Sigmoid colon (tissue), 6 donors: ENCODE measurements at regions not wholly inside any gene's neighbourhood (a gene's known extent, or its start where the extent isn't known, plus 50 kb on each side); places are given as distances from the start of the nearest gene placed in this dataset.
"Not testable (repeated sequence)": the region's sequence is repeated elsewhere in the genome, so short reads cannot be mapped to it uniquely, and the experiment has no call there.

ENCODE experiments used
- DNase-seq: peaks from one replicate; pipeline ENCODE4 v3.0.0-alpha.2; 2019
- H3K27ac ChIP-seq, 4 donors: fragments of 200-600 bp; sonication (generic); one replicate each; pipeline ENCODE4 v1.5.1; 2016 to 2019; ENCODE audit warnings: mild to moderate bottlenecking in 1 of 4
- H3K27me3 ChIP-seq, 3 donors: fragments of 200-600 bp; sonication (generic); one replicate each; pipeline ENCODE4 v1.5.1; 2019; ENCODE audit warnings: mild to moderate bottlenecking in 1 of 3
- H3K36me3 ChIP-seq, 4 donors: fragments of 200-600 bp; sonication (generic); one replicate each; pipeline ENCODE4 v1.5.1; 2016 to 2019
- H3K4me1 ChIP-seq, 4 donors: fragments of 200-600 bp; sonication (generic); one replicate each; pipeline ENCODE4 v1.5.1; 2017 to 2019
- H3K4me3 ChIP-seq, 4 donors: fragments of 200-600 bp; sonication (generic); one replicate each; pipeline ENCODE4 v1.5.1; 2017 to 2019; ENCODE audit warnings: mild to moderate bottlenecking in 2 of 4, moderate library complexity in 1 of 4
- H3K9me3 ChIP-seq, 4 donors: fragments of 200-600 bp in 3 of 4; sonication (generic) in 3 of 4; one replicate each; pipeline versions ENCODE4 v1.5.1 to v1.6.1; 2013 to 2019
- EP300 ChIP-seq, 4 donors: sonication (generic); formaldehyde crosslinking; IDR thresholded peaks; one replicate each; pipeline ENCODE4 v1.6.1; 2017; ENCODE audit warnings: antibody characterized with exemption in 4 of 4
- POLR2A ChIP-seq, 2 donors: fragments of 450-650 bp; IDR thresholded peaks; one replicate each; pipeline ENCODE4 v1.6.1; 2016; ENCODE audit warnings: antibody characterized with exemption in 2 of 2, mild to moderate bottlenecking in 2 of 2, moderate library complexity in 2 of 2
- POLR2AphosphoS5 ChIP-seq, 4 donors: sonication (generic); formaldehyde crosslinking; IDR thresholded peaks; one replicate each; pipeline ENCODE4 v1.6.1; 2017; ENCODE audit warnings: antibody characterized with exemption in 4 of 4
- WGBS, 2 donors: extraction: QIAGEN DNeasy Blood & Tissue Kit; methylation state at CpG; one replicate each; pipeline ENCODE4 v1.1.7; 2013; 5-methylcytosine and 5-hydroxymethylcytosine counted together
- intact Hi-C: fragments of 100-400 bp; cut with DNase I; formaldehyde crosslinking; loops from one replicate; pipeline ENCODE4 v1.15.1; 2023
- TF ChIP-seq, protein P1 (sequence below), 4 experiments: fragments of 450-650 bp in 3 of 4; fragments of 200-600 bp in 1 of 4; IDR thresholded peaks; one replicate each; pipeline ENCODE4 v1.5.1; 2016 to 2019; ENCODE audit warnings: antibody characterized with exemption in 4 of 4, mild to moderate bottlenecking in 3 of 4, moderate library complexity in 2 of 4
- donor health status: healthy with polysubstance abuse.
- donor health status: healthy.

- WGBS, 2 donors, result 78 to 82% methylated on average over 2 of the region's 2 CpGs
- Histone ChIP-seq H3K27ac (no peak overlapping the region), H3K4me1 (no peaks in the 10 kb centered on the region), H3K4me3 (no peak overlapping the region), H3K36me3 (no peaks in the 10 kb centered on the region), H3K27me3 (no peaks in the 10 kb centered on the region), H3K9me3 (peaks cover 0 to 9% (median 4%) of the 10 kb centered on the region in 4 donors)
- intact Hi-C loops, result no loop called here
- no peak for DNase-seq
- TF ChIP-seq EP300 (IDR thresholded peaks at IDR 0.05), result no peak
- TF ChIP-seq POLR2A (IDR thresholded peaks at IDR 0.05), result no peak
- TF ChIP-seq, protein P1, sequence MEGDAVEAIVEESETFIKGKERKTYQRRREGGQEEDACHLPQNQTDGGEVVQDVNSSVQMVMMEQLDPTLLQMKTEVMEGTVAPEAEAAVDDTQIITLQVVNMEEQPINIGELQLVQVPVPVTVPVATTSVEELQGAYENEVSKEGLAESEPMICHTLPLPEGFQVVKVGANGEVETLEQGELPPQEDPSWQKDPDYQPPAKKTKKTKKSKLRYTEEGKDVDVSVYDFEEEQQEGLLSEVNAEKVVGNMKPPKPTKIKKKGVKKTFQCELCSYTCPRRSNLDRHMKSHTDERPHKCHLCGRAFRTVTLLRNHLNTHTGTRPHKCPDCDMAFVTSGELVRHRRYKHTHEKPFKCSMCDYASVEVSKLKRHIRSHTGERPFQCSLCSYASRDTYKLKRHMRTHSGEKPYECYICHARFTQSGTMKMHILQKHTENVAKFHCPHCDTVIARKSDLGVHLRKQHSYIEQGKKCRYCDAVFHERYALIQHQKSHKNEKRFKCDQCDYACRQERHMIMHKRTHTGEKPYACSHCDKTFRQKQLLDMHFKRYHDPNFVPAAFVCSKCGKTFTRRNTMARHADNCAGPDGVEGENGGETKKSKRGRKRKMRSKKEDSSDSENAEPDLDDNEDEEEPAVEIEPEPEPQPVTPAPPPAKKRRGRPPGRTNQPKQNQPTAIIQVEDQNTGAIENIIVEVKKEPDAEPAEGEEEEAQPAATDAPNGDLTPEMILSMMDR (IDR thresholded peaks at IDR 0.05), result no peak
These were observed 71.3 kb upstream of the ETV3 start for GRCh38 chr1:157209514-157209913.

- H3K36me3 ChIP-seq, H3K4me3 ChIP-seq, intact Hi-C loops, H3K27me3 ChIP-seq, H3K4me1 ChIP-seq, H3K27ac ChIP-seq, H3K9me3 ChIP-seq, DNase-seq: not testable (repeated sequence)
- 91 to 95% methylated on average over 3 of the region's 3 CpGs for WGBS, 2 donors
These were observed 67.8 kb upstream of the ETV3 start for GRCh38 chr1:157205982-157206381.

DNA sequence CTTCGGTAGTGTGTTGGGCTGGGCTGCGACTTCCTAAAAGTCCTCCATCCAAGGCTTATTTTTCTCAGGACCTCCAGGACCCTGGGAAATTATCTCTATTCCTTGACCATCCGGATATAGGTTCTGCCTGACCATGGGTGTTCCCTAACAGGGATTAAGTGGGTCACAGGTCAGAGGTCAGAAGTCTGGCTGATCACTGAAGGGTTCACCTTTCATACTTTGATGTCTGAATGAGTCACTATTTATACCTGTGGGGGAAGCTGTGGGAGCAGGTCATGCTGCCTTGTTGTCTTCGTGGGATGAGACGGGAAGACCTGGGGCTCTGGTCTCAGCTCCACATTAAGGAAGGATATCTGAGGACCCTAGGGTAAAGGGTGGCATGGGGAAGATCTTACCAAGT lies 65.0 kb upstream of the ETV3 start:
- no peak overlapping the region for H3K27ac ChIP-seq
- H3K36me3 ChIP-seq, result no peaks in the 10 kb centered on the region
- WGBS, 2 donors, result 92 to 93% methylated on average over 5 of the region's 5 CpGs
- DNase-seq, result no peak
- TF ChIP-seq, protein P1 (IDR thresholded peaks at IDR 0.05), result no peak
- no peak for TF ChIP-seq POLR2A (IDR thresholded peaks at IDR 0.05)
- no peak for TF ChIP-seq EP300 (IDR thresholded peaks at IDR 0.05)
- TF ChIP-seq POLR2AphosphoS5 (IDR thresholded peaks at IDR 0.05), result no peak
- H3K9me3 ChIP-seq, result no peaks in the 10 kb centered on the region
- no peaks in the 10 kb centered on the region for H3K4me1 ChIP-seq
- H3K27me3 ChIP-seq, result no peaks in the 10 kb centered on the region
- no peak overlapping the region for H3K4me3 ChIP-seq
- intact Hi-C loops, result no loop called here

DNA sequence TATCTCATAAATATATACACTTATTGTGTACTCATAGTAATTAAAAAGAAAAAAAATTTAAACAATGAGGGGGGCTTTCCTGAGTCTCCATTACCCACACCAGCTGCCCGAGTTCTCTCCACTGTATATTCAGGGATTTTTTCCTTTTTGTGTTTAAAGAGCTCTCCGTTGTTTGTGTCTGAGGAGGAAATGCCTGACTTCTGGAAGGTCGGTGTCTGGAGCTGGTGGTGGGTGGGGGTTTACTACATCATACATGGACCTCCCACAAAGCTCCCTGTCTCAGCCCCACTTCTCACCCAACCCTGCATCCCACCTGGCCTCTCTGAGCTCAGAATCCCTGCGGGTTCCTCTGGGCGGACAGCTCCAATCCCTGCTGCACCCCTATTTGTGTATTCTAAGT lies 64.1 kb upstream of the ETV3 start:
- Histone ChIP-seq H3K36me3 (no peaks in the 10 kb centered on the region), H3K4me3 (no peak overlapping the region), H3K9me3 (no peaks in the 10 kb centered on the region), H3K27me3 (no peaks in the 10 kb centered on the region), H3K27ac (no peak overlapping the region), H3K4me1 (no peaks in the 10 kb centered on the region)
- TF ChIP-seq POLR2AphosphoS5 (IDR thresholded peaks at IDR 0.05) (no peak), POLR2A (IDR thresholded peaks at IDR 0.05) (no peak), EP300 (IDR thresholded peaks at IDR 0.05) (no peak)
- TF ChIP-seq, protein P1 (IDR thresholded peaks at IDR 0.05), result no peak
- WGBS, 2 donors, result 72 to 76% methylated on average over 5 of the region's 5 CpGs
- no peak for DNase-seq
- intact Hi-C loops, result no loop called here

- TF ChIP-seq, protein P1 (IDR thresholded peaks at IDR 0.05), result no peak
- TF ChIP-seq POLR2AphosphoS5 (IDR thresholded peaks at IDR 0.05) (no peak), POLR2A (IDR thresholded peaks at IDR 0.05) (no peak), EP300 (IDR thresholded peaks at IDR 0.05) (no peak)
- 84% methylated on average over 4 of the region's 4 CpGs for WGBS, 2 donors
- Histone ChIP-seq H3K36me3 (no peaks in the 10 kb centered on the region), H3K27me3 (no peaks in the 10 kb centered on the region), H3K4me3 (no peak overlapping the region), H3K9me3 (no peaks in the 10 kb centered on the region), H3K27ac (no peak overlapping the region), H3K4me1 (no peaks in the 10 kb centered on the region)
- intact Hi-C loops, result no loop called here
- no peak for DNase-seq
These were observed 63.6 kb upstream of the ETV3 start for GRCh38 chr1:157201767-157202166.
